GM12878 (cell line): ENCODE measurements at regions not wholly inside any gene's neighbourhood (a gene's known extent, or its start where the extent isn't known, plus 50 kb on each side); places are given as distances from the start of the nearest gene placed in this dataset.

ENCODE experiments used
- CHD4 ChIP-seq: fragments of 200-600 bp; sonication (generic); IDR thresholded peaks from 2 replicates; pipeline ENCODE4 v1.6.1; 2016; ENCODE audit warnings: mild to moderate bottlenecking
- EGR1 ChIP-seq, 2 experiments: IDR thresholded peaks; 1 replicate in 1 of 2; 2 replicates in 1 of 2; pipeline ENCODE4 v1.6.1; 2011 to 2012; ENCODE audit warnings: low read depth in 2 of 2, low read length in 2 of 2, borderline replicate concordance in 1 of 2, mild to moderate bottlenecking in 1 of 2, moderate library complexity in 1 of 2
- HDAC2 ChIP-seq: fragments of 200-600 bp; sonication (generic); IDR thresholded peaks from 2 replicates; pipeline ENCODE4 v1.6.1; 2017
- PML ChIP-seq: IDR thresholded peaks from 2 replicates; pipeline ENCODE4 v1.6.1; 2012; ENCODE audit warnings: low read length, inconsistent platforms
- SIN3A ChIP-seq: IDR thresholded peaks from 2 replicates; pipeline ENCODE4 v1.6.1; 2012; ENCODE audit warnings: low read depth, low read length, improper control_type of control experiment
- TCF3 ChIP-seq: IDR thresholded peaks from 2 replicates; pipeline ENCODE4 v1.6.1; 2012; ENCODE audit warnings: low read depth, mild to moderate bottlenecking, low read length, borderline replicate concordance; ENCODE audit not compliant: insufficient read depth
- ZNF592 ChIP-seq: fragments of 450-650 bp; IDR thresholded peaks from 2 replicates; pipeline ENCODE4 v1.6.1; 2017; ENCODE audit warnings: mild to moderate bottlenecking, moderate library complexity
- TF ChIP-seq, protein P1 (sequence below): fragments of 450-650 bp; formaldehyde crosslinking; IDR thresholded peaks from 2 replicates; pipeline ENCODE4 v1.5.0; 2022; ENCODE audit warnings: mild to moderate bottlenecking, missing genetic modification characterization

- TF ChIP-seq ZNF592 (no peak), HDAC2 (no peak), TCF3 (no peak), SIN3A (no peak), EGR1 (IDR thresholded peaks at IDR 0.05; ENCODE audit: borderline replicate concordance in 1 of 2, low read depth in 2 of 2, low read length in 2 of 2) (no peak), CHD4 (no peak), PML (no peak)
- TF ChIP-seq, protein P1, sequence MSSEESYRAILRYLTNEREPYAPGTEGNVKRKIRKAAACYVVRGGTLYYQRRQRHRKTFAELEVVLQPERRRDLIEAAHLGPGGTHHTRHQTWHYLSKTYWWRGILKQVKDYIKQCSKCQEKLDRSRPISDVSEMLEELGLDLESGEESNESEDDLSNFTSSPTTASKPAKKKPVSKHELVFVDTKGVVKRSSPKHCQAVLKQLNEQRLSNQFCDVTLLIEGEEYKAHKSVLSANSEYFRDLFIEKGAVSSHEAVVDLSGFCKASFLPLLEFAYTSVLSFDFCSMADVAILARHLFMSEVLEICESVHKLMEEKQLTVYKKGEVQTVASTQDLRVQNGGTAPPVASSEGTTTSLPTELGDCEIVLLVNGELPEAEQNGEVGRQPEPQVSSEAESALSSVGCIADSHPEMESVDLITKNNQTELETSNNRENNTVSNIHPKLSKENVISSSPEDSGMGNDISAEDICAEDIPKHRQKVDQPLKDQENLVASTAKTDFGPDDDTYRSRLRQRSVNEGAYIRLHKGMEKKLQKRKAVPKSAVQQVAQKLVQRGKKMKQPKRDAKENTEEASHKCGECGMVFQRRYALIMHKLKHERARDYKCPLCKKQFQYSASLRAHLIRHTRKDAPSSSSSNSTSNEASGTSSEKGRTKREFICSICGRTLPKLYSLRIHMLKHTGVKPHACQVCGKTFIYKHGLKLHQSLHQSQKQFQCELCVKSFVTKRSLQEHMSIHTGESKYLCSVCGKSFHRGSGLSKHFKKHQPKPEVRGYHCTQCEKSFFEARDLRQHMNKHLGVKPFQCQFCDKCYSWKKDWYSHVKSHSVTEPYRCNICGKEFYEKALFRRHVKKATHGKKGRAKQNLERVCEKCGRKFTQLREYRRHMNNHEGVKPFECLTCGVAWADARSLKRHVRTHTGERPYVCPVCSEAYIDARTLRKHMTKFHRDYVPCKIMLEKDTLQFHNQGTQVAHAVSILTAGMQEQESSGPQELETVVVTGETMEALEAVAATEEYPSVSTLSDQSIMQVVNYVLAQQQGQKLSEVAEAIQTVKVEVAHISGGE (CRISPR knock-in tag): no peak
Observed at GRCh38 chr10:107424628-107425027, 260.1 kb upstream of the SORCS1 start (continued).
